ENCODE measurements at regions not wholly inside any gene's neighbourhood (a gene's known extent, or its start where the extent isn't known, plus 50 kb on each side); places are given as distances from the start of the nearest gene placed in this dataset.
"Not testable (repeated sequence)": the region's sequence is repeated elsewhere in the genome, so short reads cannot be mapped to it uniquely, and the experiment has no call there.

DNA sequence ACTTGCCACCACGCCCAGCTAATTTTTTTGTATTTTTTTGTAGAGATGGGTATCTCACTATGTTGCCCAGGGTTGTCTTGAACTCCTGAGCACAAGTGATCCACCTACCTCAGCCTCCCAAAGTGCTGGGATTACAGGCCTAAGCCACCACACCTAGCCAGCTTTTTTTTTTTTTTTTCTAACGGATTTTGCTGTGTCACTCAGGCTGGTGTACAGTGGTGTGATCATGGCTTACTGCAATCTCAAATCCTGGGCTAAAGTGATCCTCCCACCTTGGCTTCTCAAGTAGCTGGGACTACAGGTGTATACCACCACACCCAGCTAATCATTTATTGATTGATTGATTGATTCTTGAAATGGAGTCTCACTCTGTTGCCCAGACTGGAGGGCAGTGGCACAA lies 106.0 kb upstream of the TRIM24 start:
- DNase-seq (ENCODE audit: low read depth) = no peak
- TF ChIP-seq, protein P1, sequence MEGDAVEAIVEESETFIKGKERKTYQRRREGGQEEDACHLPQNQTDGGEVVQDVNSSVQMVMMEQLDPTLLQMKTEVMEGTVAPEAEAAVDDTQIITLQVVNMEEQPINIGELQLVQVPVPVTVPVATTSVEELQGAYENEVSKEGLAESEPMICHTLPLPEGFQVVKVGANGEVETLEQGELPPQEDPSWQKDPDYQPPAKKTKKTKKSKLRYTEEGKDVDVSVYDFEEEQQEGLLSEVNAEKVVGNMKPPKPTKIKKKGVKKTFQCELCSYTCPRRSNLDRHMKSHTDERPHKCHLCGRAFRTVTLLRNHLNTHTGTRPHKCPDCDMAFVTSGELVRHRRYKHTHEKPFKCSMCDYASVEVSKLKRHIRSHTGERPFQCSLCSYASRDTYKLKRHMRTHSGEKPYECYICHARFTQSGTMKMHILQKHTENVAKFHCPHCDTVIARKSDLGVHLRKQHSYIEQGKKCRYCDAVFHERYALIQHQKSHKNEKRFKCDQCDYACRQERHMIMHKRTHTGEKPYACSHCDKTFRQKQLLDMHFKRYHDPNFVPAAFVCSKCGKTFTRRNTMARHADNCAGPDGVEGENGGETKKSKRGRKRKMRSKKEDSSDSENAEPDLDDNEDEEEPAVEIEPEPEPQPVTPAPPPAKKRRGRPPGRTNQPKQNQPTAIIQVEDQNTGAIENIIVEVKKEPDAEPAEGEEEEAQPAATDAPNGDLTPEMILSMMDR (conservative IDR thresholded peaks at IDR 0.05; ENCODE audit: control insufficient read depth, insufficient read depth, low read depth, low read length) = no peak
- no peak overlapping the region for H3K4me3 ChIP-seq (ENCODE audit: control insufficient read depth, low read depth, low read length)

DNA sequence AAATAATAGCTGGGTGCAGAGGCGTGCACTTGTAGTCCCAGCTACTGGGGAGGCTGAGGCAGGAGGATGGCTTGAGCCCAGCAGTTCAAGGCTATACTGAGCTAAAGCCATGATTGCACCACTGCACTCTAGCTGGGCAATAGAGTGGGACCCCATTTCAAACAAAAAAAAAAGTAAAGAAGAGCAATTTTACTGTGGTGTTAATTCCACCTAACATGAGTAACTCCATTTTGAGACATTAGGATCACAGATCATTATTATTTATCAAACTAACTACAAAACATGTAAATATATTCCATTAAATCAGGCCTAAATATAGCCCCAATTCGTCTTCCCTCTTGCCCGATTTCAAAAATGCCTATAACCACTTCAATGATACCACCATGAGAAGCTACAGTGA lies 104.8 kb upstream of the TRIM24 start:
- no peak for DNase-seq (ENCODE audit: low read depth)
- TF ChIP-seq, protein P1 (conservative IDR thresholded peaks at IDR 0.05; ENCODE audit: control insufficient read depth, insufficient read depth, low read depth, low read length) = no peak
- no peak overlapping the region for H3K4me3 ChIP-seq (ENCODE audit: control insufficient read depth, low read depth, low read length)

DNA sequence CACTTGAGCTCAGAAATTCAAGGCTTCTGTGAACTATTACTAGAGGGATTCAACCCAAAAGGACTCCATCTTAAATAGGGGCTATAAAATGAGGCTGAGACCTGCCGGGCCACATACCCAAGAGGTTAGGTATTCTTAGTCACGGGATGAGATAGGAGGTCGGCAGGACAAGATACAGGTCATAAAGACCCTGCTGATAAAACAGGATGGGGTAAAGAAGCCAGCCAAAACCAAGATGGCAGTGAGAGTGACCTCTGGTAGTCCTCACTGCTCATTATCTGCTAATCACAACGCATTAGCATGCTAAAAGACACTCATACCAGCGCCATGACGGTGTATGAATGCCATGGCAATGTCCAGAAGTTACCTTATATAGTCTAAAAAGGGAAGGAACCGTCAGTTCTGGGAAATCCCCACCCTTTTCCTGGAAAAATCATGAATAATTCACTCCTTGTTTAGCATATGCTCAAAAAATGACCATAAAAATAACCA lies 101.2 kb upstream of the TRIM24 start:
- TF ChIP-seq, protein P1 (conservative IDR thresholded peaks at IDR 0.05; ENCODE audit: control insufficient read depth, insufficient read depth, low read depth, low read length) = no peak
- no peak for DNase-seq (ENCODE audit: low read depth)
- no peak overlapping the region for H3K4me3 ChIP-seq (ENCODE audit: control insufficient read depth, low read depth, low read length)

DNA sequence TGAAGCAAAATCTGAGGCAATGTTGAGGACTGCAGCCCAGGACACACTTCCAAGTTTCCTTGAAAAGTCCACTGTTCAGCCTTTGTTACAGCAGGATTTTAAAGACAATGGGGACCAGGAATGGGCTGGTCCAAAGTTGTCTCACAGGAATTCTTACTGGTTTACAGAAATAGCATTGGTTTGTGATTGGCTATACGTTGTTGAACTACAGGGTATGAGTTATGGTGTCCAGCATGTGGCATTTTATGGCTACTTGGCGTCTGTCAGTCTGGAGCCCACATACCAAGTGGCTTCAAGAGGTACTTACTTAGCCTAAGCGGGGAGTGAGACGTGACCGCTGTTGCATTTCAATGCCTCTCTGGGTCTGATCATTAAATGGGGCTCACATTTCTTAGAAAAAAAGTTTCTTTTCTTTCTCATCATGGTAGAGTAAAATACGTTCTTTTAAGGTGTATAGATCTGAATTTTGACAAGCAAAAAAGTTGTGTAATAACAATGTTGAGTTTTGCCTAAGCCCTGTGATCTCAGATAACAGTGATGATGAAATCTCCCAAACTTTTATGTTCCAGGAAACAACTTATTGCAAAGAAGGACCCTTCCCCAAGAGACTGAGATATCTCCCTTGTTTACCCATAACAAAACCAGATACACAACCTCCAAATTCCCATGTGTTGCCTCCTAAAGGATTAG lies 100.0 kb upstream of the TRIM24 start:
- no peak for DNase-seq (ENCODE audit: low read depth)
- TF ChIP-seq, protein P1 (conservative IDR thresholded peaks at IDR 0.05; ENCODE audit: control insufficient read depth, insufficient read depth, low read depth, low read length) = no peak
- H3K4me3 ChIP-seq (ENCODE audit: control insufficient read depth, low read depth, low read length) = no peak overlapping the region

DNA sequence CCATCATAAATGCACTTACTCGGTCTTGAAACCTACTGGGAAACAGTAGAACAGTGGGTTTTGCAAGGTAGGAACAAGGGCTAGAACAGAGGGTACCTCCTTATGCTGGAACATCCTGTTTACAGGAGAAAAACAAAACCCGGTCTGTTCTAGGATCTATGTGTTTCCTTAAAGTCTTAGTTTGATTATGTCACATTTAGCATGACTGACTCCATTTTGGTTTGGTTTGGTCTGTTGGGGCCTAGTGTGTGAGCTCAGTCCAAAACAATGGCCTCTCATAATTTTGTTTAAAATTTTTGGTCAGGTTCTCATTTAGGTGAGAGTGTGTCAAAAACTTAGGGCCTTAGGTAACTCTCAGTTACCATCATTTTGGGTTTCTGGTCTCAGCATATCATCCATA lies 96.3 kb upstream of the TRIM24 start:
- TF ChIP-seq, protein P1 (conservative IDR thresholded peaks at IDR 0.05; ENCODE audit: control insufficient read depth, insufficient read depth, low read depth, low read length) = no peak

DNA sequence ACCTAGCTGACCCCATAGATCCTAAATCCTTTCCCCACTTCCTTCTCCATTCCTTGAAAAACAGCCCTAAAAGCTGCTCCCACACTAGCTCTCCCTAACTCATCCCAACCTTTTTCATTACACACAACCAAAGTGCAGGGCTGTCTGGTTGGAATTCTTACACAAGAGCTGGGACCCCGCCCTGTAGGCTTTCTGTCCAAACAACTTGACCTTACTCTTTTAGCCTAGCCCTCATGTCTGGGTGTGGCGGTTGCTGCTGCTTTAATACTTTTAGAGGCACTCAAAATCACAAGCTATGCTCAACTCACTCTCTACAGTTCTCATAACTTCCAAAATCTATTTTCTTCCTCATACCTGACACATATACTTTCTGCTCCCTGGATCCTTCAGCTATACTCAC lies 93.9 kb upstream of the TRIM24 start:
- not testable (repeated sequence) for DNase-seq (ENCODE audit: low read depth); H3K4me3 ChIP-seq (ENCODE audit: control insufficient read depth, low read depth, low read length)

More for the DNA sequence above, 96.3 kb upstream of the TRIM24 start:
- DNase-seq (ENCODE audit: low read depth) = no peak
- H3K4me3 ChIP-seq (ENCODE audit: control insufficient read depth, low read depth, low read length) = no peak overlapping the region

DNA sequence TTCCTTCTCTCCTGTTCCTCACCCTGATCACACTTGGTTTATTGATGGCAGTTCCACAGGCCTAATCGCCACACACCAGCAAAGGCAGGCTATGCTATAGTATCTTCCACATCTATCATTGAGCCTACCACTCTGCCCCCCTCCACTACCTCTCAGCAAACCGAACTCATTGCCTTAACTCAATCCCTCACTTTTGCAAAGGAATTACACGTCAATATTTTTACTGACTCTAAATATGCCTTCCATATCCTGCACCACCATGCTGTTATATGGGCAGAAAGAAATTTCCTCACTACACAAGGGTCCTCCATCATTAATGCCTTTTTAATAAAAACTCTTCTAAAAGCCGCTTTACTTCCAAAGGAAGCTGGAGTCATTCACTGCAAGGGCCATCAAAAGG lies 93.4 kb upstream of the TRIM24 start:
- not testable (repeated sequence) for H3K4me3 ChIP-seq (ENCODE audit: control insufficient read depth, low read depth, low read length); DNase-seq (ENCODE audit: low read depth)

DNA sequence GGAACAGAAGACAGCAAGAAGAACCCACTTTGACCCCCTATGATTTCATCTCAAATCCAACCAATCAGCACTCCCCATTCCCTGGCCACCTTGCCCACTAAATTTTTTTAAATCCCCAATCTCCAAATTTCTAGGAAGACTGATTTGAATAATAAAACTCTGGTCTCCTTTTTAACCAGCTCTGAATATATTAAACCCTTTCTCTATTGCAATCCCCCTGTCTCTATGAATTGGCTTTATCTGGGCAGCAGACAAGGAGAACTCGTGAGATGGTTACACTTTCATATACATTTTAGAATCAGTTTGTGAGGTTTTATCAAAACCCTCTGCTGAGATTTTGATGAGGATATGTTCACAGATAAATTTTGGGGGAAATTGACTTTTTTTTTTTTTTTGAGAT lies 90.3 kb upstream of the TRIM24 start:
- H3K4me3 ChIP-seq (ENCODE audit: control insufficient read depth, low read depth, low read length) = no peak overlapping the region
- no peak for DNase-seq (ENCODE audit: low read depth)
- TF ChIP-seq, protein P1 (conservative IDR thresholded peaks at IDR 0.05; ENCODE audit: control insufficient read depth, insufficient read depth, low read depth, low read length) = no peak

Measured in fibroblast of mammary gland (primary cell).